GM12874 (cell line): ENCODE measurements at regions not wholly inside any gene's neighbourhood (a gene's known extent, or its start where the extent isn't known, plus 50 kb on each side); places are given as distances from the start of the nearest gene placed in this dataset.

Experiments
- CTCF ChIP-seq: IDR thresholded peaks from 2 replicates; pipeline ENCODE4 v1.5.1; 2011; ENCODE audit warnings: low read depth, mild to moderate bottlenecking, control low read depth, low read length, moderate library complexity; ENCODE audit not compliant: insufficient read depth

GRCh38 chr6:77038807-77039206 lies 424.5 kb downstream of the HTR1B start:
- TF ChIP-seq CTCF: no peak

DNA sequence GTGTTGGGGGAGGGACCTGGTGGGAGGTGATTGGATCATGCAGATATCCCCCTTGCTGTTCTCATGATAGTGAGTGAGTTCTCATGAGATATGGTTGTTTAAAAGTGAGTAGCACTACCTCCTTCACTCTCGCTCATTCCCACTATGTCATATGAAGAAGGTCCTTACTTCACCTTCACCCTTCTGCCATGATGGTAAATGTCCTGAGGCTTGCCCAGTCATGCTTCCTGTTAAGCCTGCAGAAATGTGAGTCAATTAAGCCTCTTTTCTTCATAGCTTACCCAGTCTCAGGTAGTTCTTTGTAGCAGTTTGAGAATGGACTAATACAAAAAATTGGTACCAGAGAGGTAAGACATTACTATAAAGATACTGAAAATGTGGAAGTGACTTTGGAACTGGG lies 425.9 kb downstream of the HTR1B start:
- no peak for TF ChIP-seq CTCF

GRCh38 chr6:77036400-77036799 lies 426.9 kb downstream of the HTR1B start:
- TF ChIP-seq CTCF: no peak

GRCh38 chr6:77034161-77034560 lies 429.1 kb downstream of the HTR1B start:
- TF ChIP-seq CTCF: no peak

DNA sequence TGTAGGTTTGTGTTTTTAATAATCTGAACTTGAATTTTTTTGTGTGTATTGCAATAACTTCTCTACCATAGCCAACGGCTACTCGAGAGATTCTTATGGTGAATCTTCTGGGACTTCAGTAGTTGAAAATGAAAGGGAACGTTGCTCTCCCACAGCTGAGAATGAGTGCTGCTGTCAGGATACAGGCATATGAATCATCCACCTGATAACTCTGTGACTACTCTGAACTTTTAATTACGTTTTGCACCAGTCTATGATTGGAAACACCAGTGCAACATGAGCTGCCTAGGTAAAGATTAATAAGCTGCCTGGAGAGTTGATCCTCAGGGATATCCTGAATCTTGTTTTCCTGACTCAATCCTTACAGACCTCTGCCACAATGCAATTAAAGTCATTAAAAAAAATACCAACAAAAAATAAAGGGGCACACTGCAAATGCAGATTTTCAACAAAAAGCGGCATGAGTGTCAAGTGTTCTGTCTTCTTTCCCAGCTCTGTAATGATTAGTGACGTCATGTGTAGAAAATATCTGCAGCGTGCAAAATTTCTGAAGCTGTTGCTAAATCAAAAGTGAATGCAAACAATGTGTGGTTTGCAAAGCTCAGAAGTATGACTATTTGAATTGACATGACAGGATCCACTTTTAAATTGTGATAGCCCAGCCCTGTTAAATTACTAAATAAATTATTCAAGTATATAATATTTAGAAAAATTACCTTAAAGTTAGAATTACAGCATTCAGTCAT lies 432.2 kb downstream of the HTR1B start:
- no peak for TF ChIP-seq CTCF

DNA sequence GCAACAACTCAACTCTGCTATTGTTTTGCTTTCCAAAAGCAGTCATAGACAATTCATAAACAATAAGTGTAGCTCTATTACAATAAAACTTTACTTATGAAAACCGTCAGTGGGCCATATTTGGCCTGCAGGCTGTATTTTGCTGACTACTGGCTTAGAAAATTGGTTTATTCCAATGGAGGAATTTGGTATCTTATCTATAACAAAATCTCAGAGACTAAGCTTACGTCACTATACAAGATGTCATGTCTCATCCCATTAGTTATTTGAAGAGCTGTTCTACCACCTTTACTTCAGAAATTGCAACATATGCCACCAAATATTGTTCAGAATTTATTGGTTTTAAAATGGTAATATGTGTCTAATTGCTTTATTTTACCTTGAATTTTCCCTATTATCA lies 436.9 kb downstream of the HTR1B start:
- no peak for TF ChIP-seq CTCF

DNA sequence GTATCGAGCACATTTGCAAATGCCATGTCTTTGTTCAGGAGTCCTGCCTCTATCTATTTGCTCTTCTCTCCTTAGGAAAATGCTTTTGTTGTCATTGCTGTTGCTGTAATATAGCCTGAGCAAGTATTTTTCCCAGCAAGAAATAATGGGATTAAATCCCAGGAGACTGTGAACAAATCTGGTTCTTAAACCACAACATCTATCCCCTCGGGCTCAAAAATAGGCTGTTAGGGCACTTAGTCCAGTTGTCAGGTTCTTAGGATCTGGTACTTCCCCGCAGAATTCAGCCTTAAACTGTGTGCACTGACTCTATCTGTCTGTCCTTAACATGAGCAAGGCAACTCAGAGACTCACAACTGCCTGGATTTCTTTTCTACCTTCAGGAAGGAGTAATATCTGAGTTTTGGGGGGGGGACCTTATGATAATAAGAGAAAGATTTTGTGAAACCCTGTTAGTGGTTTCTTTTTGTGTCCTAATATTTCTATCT lies 437.5 kb downstream of the HTR1B start:
- TF ChIP-seq CTCF: no peak
